HG02943 (cell line): ENCODE measurements at regions not wholly inside any gene's neighbourhood (a gene's known extent, or its start where the extent isn't known, plus 50 kb on each side); places are given as distances from the start of the nearest gene placed in this dataset.

Experiments
- ATAC-seq: cut with Tn5 transposase; IDR thresholded peaks from one replicate; pipeline ENCODE4 v1.9.1; 2021; ENCODE audit warnings: mild to moderate bottlenecking, low read depth, moderate library complexity; ENCODE audit not compliant: unreplicated experiment

GRCh38 chr2:60260639-60261296 lies 292.7 kb downstream of the BCL11A start:
- ATAC-seq: no peak

- ATAC-seq: no peak
Observed at GRCh38 chr2:60259781-60260180, 293.7 kb downstream of the BCL11A start.

GRCh38 chr2:60252581-60253150 lies 300.8 kb downstream of the BCL11A start:
- no peak for ATAC-seq

GRCh38 chr2:60251247-60251646 lies 302.2 kb downstream of the BCL11A start:
- ATAC-seq: no peak

DNA sequence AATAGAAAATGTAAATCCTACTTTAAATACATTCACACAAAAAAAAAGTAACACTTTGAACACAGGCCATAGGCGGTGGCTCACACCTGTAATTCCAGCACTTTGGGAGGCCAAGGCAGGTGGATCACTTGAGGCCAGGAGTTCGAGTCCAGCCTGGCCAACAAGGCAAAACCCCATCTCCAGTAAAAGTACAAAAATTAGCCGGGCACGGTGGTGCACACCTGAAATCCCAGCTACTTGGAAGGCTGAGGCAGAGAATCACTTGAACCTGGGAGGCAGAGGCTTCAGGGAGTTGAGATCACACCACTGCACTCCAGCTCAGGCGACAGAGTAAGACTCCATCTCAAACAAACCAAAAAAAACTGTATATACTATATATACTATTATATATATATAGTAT lies 303.6 kb downstream of the BCL11A start:
- ATAC-seq: no peak

- no peak for ATAC-seq
Observed at GRCh38 chr2:60247471-60247870, 306.0 kb downstream of the BCL11A start.

GRCh38 chr2:60246583-60246982 lies 306.9 kb downstream of the BCL11A start:
- no peak for ATAC-seq

DNA sequence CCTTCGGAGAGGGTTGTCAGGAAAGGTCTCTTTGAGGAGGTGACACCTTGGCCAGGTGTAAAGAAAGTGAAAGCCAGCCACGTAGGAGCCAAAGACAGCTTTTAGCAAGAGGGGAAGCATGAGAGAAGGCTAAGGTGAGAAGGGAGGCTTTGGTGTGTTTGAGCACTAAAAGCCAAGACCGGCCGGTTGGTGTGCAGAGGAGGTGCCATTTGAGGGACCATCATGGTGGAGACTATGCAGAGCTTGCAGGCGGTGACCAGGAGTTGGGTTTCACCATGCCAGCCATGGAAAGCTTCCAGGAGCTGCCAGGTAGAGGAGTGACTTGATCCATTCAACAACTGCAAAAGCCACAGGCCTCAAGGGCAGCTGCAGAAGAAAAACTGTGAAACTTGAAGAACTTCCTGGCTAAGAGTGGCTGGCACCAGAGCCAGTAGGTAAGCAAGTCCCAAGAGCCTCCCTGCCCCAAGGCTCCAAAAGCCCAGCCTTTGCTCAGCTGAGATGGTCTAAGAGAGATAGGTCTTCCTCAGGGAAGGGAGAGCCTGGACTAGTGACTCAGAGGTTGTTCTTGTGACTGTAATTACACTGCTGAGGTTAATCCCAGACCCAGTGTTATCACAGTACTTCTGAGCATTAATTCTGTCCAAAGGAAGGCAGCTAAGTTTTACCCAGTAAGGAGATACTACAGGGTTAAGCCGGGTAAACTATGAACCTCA lies 319.0 kb downstream of the BCL11A start:
- ATAC-seq: no peak

- ATAC-seq: no peak
Observed at GRCh38 chr2:60230596-60230995, 322.9 kb downstream of the BCL11A start.

DNA sequence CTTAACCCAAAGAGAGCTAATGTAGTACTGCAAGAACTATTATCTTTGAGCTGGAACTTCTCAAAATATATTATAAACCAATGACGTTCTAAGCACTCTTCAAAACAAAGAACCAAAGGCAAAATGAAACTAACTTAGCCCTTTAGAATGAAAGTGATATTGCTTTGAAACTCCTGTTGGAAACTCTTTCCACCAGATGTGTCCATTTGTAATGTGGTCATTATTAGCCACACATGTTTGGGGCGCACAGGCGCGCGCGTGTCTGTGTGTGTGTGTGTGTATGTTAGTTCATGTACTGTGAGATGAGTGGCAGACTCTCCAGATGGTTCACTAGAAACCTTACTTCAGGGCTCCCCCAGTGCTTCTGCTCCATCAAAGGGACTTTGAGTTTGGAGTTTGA lies 323.4 kb downstream of the BCL11A start:
- no peak for ATAC-seq

GRCh38 chr2:60226943-60227342 lies 326.5 kb downstream of the BCL11A start:
- ATAC-seq: no peak

DNA sequence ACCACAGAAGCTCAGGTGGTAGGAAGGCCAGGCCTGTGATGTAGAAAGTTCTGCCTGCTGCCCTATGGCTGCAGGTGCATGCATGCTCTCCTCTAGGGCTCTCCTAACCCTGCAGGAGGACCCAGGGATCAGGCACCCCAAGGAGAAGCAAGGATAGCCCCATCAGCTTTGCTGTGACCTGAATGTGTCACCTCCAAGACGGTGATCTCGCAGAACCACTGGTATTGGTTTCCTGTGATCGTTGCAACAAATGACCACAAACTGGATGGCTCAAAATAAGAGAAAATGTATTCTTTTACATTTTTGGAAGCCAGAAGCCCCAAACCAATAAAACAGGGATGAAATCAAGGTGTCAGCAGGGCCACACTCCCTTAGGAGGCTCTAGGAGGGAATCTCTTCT lies 327.3 kb downstream of the BCL11A start:
- ATAC-seq: no peak

DNA sequence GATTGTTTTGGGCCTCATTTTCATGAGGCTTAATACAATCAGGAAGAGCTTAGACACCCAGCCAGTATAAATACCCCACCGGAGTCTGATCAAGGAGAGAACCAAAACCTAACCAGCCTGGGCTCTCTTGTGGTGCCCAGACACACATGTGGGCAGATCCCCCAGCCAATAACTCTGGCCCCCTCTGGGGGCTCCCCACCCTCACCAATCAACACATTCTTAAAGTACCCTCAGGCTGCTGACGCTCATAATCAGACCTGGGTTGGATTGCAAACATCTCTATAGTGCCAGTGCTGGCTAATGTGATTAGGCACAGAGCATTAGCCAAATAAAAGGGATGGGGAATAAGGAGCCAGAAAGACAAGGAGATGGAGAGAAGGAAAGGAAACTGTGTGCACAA lies 329.6 kb downstream of the BCL11A start:
- no peak for ATAC-seq

GRCh38 chr2:60221098-60221497 lies 332.4 kb downstream of the BCL11A start:
- no peak for ATAC-seq

- no peak for ATAC-seq
Observed at GRCh38 chr2:60219536-60219935, 333.9 kb downstream of the BCL11A start.

GRCh38 chr2:60216452-60216995 lies 336.9 kb downstream of the BCL11A start:
- no peak for ATAC-seq

- ATAC-seq: no peak
Observed at GRCh38 chr2:60215386-60215901, 338.0 kb downstream of the BCL11A start.

GRCh38 chr2:60214626-60214875 lies 338.9 kb downstream of the BCL11A start:
- no peak for ATAC-seq

DNA sequence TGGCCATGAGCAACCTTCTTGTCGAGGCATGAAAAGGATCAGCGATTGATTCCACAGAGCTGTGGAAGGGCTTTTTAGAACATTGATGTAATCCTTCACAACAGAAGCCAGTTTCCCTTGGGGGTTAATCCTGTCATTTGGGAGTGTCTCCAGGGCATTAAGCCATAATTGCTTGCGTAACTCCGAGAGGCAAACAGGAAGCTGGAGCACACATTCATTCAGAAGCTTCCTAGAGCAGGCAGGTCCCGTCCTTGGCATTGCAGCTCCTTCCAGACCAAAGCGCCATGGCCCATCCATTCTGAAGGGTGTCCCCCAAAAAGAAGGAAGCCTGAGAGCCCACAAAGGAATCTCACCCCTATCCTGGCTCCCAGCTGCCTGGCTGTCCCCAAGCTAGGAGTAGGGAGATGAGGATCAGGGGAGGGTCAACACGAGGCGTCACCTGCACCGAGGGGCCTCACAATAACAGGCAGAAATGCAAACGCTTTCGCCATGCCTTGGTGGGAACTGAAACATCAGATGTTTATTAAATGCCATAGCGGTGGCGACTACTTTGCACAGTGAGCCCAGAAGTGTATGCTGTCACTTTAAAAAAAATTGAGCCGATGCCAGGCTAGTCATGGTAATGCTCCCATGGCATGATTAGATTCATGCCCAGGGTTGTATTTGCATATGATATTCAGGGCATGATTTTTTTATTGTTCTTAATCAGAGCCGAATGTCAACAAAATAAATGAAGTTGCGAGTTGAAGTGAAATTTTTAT lies 339.4 kb downstream of the BCL11A start:
- no peak for ATAC-seq

DNA sequence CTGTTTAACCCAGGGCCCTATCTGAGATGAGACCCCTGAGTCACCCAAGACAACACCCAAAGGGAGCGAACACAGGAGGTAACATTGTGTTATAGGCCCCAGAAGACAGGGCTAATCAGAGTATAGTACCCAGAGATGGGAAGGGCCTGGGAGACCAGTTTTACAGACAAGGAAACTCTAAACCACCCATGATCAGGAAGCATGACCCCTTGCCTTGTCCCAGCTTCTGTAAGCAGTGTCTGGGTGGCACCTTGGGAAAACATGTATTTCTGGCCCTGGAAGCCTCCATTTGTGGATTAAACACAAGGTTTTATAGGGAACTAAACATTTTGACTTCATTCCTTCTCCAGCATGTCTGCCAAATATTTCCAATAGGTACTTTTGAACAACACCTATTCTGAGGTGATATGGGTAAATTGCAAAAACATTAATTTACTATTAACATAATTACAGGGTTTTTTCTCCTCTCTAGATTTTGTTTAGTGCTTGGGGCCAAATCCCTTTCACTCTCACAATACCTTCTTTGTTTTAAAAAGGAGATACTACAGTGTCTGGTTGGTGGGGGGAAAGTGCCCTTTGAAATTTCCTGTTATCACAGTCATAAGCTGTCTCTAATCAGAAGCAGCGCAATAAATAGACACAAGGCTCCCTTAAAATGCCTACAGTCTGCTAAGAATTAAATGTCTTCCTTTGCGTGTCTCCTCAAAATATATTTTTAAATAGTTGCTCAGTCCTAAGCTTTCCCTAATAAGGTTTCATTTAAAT lies 341.1 kb downstream of the BCL11A start:
- ATAC-seq: no peak
